ENCODE measurements at regions not wholly inside any gene's neighbourhood (a gene's known extent, or its start where the extent isn't known, plus 50 kb on each side); places are given as distances from the start of the nearest gene placed in this dataset.

- TF ChIP-seq TAF1 (IDR thresholded peaks at IDR 0.05; ENCODE audit: borderline replicate concordance, low read depth, low read length) (no peak), CTCF (IDR thresholded peaks at IDR 0.05 in 2 of 3, conservative IDR thresholded peaks at IDR 0.05 in 1 of 3; ENCODE audit: control insufficient read depth in 2 of 3, extremely low read depth in 1 of 3, insufficient read depth in 1 of 3, low read depth in 3 of 3, low read length in 3 of 3) (no peak), POLR2A (IDR thresholded peaks at IDR 0.05; ENCODE audit: low read depth, low read length) (no peak), SMARCA5 (IDR thresholded peaks at IDR 0.05) (no peak), EP300 (IDR thresholded peaks at IDR 0.05; ENCODE audit: borderline replicate concordance in 1 of 2, control insufficient read depth in 1 of 2, low read depth in 2 of 2, low read length in 2 of 2) (no peak), TARDBP (IDR thresholded peaks at IDR 0.05; ENCODE audit: borderline replicate concordance) (no peak), EZH2 (IDR thresholded peaks at IDR 0.05; ENCODE audit: borderline replicate concordance, control insufficient read depth, low read depth, low read length) (no peak), RCOR1 (conservative IDR thresholded peaks at IDR 0.05; ENCODE audit: low read depth, low read length) (no peak), SMC3 (IDR thresholded peaks at IDR 0.05; ENCODE audit: borderline replicate concordance, low read length) (no peak), CHD1 (IDR thresholded peaks at IDR 0.05; ENCODE audit: low read depth, low read length) (no peak)
- TF ChIP-seq, protein P1, sequence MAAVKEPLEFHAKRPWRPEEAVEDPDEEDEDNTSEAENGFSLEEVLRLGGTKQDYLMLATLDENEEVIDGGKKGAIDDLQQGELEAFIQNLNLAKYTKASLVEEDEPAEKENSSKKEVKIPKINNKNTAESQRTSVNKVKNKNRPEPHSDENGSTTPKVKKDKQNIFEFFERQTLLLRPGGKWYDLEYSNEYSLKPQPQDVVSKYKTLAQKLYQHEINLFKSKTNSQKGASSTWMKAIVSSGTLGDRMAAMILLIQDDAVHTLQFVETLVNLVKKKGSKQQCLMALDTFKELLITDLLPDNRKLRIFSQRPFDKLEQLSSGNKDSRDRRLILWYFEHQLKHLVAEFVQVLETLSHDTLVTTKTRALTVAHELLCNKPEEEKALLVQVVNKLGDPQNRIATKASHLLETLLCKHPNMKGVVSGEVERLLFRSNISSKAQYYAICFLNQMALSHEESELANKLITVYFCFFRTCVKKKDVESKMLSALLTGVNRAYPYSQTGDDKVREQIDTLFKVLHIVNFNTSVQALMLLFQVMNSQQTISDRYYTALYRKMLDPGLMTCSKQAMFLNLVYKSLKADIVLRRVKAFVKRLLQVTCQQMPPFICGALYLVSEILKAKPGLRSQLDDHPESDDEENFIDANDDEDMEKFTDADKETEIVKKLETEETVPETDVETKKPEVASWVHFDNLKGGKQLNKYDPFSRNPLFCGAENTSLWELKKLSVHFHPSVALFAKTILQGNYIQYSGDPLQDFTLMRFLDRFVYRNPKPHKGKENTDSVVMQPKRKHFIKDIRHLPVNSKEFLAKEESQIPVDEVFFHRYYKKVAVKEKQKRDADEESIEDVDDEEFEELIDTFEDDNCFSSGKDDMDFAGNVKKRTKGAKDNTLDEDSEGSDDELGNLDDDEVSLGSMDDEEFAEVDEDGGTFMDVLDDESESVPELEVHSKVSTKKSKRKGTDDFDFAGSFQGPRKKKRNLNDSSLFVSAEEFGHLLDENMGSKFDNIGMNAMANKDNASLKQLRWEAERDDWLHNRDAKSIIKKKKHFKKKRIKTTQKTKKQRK (IDR thresholded peaks at IDR 0.05; ENCODE audit: low read depth, low read length), result no peak
These were observed 315.6 kb upstream of the PTCHD4 start for GRCh38 chr6:48426636-48427035.

All from GM12878 (cell line).